Midbrain (tissue), 1 donor: ENCODE measurements at regions not wholly inside any gene's neighbourhood (a gene's known extent, or its start where the extent isn't known, plus 50 kb on each side); places are given as distances from the start of the nearest gene placed in this dataset.

ENCODE experiments used
- DNase-seq: peaks from one replicate; lab custom pipeline; 2025; lab: John Stamatoyannopoulos, UW

DNA sequence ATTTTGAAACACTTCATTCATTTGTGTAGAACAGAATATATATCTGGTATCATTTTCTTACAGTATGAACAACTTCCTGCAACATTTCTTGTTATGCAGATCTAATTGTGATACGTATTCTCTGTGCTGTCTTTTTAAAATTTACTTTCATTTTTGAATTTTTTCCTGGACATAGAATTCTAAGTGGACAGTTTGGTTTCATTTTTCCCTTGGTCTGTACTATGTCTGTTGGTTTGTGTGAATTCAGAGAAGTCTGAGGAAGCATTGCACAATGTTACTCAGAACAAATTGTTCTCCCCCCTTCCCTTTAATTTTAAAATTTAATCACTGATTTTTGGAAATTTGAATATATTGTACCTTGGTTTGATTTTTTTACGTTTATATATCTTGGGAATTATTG is 352.5 kb upstream of the PCDH20 start:
- DNase-seq, result no peak

DNA sequence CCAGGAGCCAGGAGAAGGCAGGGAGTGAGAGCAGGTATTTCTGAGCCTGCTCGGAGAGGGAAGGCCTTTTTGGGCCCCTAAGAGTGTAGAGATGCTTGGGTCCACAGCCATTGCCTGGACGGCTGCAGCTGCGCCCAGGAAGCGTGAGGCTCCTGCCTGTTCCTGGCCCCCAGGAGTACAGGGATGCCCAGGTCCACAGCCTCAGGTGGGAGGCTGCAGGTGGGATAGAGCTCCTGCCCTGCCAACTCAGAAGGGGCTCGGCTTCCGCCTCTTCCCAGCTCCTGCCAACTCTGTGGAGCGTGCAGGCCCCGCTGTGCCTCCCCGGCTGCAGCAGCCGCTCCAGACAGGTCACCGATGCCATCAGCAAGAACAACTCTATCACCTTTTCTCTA is 351.0 kb upstream of the PCDH20 start:
- no peak for DNase-seq

DNA sequence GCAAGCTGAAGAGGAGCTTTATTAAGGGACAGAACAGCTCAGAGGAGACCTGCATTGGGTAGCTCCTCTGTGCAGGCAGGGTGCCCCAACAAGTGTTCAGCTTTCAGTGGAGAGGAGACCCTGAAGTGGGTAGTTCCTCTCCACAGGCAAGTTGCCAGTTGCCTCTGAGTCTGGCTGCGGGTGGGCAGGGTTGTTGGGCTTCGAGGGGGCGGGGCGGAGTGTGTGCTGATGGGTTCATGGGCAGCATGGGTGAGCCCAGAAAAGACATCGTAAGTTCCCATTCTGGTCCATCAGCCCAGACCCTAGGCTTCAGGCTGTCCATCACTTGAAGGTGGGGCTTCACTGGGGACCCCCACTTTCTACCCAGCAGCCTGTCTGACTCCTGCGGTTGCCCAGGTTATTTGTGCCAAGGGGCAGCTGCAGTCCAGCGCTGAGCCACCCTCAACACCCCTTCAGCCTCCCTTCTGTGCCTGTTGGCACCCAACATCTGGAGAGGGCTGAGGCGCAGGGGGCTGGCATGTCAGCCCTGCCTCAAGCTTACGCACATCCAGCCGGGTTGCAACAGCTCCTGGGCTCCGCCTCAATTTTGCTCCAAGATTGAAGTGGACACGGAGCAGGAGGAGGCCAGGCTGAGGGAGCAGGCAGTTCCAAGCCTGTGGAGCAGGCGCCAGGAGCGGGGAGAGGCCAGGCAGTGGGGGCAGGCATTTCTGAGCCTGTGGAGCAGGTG is 350.5 kb upstream of the PCDH20 start:
- DNase-seq, result no peak

DNA sequence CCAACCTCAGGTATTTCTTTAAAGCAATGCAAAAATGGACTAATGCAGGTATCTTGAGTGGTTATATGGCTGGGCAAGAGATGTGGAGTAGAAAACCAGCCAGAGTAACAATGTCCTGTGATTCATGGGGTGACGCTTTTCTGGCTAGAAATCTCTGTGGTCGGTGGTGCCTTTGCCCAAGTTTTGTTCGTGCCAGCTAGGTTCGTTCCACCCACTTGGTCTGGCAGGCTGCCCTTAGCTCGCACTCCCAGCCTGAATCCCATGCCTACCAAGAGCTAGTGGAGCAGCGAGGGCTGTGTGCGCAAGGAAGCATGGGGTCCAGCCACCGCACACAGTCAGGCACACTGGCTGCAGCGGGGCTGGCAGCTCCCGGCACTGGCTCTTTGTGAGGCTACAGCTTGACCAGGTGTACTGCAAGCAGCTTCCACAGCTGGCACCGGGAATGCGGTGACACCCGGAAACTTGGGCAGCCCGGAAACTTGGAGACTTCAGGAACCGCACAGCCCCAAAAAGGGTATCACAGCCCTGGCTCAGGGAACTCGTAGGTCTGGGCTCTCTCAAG is 349.6 kb upstream of the PCDH20 start:
- DNase-seq, result no peak

DNA sequence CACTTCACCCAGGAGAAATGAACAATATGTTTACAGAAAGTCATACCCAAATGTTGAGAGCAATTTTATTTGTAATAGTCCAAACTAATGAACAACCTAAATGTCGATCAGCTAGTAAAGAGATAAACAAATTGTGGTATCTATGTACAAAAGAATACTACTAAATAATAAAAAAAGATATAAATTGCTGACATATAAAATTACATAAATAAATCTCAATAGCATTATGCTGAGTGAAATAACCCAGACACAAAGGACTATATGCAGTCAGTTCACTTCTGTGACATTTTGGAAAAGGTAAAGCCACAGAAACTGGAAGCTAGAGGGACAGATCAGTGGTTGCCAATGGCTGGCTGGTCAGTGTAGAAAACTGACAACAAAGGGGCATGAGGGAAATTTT is 346.0 kb upstream of the PCDH20 start:
- DNase-seq, result no peak

DNA sequence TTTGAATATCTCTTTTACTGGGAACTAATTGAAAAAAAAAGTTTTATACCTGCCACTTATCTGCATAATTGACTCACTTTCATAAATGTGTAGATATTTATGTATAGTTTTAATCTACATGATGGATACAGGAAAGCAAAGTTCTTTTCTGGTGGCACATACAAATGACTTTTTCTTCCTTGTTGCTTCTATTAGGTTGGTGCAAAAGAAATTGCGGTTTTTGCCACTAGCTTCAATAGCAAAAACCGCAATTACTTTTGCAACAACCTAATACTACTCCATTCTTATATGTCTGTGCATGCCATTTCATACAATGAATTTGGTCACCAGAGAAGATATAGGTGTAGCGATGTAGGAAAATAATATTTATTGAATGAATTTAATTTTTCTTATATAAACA is 344.5 kb upstream of the PCDH20 start:
- DNase-seq, result no peak

DNA sequence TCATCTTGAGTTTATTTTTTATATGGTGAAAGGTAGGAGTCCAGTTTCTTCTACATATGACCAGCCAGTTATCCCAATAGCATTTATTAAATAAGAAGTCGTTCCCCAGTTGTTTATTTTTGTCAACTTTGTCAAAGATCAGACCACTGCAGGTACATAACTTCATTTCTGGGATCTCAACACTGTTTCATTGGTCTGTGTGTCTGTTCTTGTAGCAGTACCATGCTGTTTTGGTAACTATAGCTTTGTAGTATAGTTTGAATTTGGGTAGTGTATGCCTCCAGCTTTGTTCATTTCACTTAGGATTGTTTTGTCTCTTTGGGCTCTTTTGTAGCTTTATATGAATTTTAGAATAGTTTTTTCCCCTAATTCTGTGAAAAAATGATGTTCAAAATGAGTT is 340.4 kb upstream of the PCDH20 start:
- no peak for DNase-seq

DNA sequence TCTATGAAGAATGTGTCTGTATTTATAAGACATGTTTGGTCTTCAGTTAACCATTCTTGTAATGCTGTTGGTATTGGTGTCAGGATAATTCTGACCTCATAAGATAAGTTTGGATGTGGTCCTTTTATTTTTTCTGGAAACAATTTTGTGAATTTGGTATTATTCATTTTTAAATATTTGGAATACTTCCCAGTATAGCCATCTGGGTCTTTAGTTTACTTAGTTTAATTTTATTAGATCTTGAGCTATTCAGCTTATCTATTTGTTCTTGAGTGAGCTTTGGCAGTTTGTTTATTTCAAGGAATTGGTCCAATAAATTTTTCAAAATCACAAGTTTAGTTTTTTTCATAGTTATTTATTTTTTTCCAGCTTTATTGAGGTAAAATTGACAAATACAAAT is 335.4 kb upstream of the PCDH20 start:
- DNase-seq, result no peak

DNA sequence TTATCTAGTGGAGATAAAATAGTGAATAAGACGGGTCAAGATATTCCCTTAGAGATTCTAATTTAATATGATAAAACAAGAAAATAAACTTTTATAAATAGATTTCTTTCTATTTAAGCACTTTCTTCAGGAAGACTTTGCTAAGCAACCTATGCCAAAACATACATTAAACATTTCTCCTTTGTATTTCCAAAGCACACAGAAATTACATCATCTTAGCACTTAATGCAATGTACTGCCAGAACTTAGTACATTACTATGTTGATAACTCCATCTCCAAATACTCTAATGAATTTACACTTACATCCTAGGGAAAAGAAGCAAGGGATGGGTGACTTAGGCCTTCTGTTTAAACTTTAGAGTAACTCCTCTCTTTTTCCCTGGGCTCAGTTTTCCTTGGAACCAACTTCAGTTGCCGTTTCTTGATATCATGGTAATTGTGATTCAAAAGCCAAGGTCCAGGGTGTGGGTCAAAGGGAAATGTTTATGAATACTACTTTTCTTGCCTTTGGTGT is 322.6 kb upstream of the PCDH20 start:
- no peak for DNase-seq

DNA sequence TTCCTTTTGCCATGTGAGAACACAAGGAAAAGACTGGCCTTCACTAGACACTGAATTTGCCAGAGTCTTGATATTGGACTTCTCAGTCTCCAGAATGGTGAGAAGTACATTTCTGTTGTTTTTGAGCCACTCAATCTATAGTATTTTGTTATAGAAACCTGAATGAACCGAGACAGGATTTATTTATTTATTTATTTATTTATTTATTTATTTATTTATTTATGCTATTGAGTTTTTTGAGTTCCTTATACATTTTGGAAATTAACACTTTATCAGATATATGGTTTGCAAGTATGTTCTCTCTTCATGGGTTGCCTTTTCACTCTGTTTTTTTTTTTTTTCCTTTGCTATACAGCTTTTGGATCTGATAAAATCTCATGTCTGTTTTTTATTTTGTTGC is 319.0 kb upstream of the PCDH20 start:
- no peak for DNase-seq

DNA sequence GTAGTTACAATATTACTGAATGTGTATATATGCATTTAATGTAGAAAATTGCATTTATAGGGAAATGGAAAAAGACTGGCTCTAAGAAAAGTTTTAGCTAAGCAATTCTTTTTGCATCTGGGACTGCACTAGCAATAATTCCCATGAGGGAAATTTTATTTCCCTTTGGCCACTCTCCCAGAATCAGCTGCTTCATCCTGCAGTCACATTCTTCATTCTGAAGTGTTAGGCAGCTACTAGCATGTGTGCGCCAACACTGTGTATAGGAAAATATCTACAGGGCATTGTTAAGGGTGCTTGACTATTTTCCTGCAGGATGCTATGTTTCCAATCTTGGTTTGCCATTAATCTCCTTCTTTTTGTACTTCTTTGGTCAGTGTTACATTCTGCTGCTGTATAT is 312.8 kb upstream of the PCDH20 start:
- DNase-seq, result no peak

DNA sequence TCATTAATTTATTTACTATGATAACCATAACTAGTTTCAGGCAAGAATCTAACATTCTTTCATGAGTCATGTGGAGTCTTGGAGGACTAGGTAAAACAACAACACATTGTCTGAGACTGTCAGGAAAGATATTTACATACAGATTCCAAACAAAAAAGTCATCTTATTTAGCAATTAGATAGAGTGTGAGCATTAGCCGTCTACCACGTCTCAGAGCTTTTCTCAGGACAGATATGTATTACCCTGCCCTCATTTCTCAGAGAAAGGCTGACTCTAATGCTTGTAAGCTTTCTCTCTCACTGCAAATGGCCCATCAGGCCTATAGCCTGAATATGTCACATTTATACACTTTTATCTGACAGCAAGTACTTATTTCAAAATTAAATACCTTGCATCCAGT is 312.1 kb upstream of the PCDH20 start:
- DNase-seq, result no peak

DNA sequence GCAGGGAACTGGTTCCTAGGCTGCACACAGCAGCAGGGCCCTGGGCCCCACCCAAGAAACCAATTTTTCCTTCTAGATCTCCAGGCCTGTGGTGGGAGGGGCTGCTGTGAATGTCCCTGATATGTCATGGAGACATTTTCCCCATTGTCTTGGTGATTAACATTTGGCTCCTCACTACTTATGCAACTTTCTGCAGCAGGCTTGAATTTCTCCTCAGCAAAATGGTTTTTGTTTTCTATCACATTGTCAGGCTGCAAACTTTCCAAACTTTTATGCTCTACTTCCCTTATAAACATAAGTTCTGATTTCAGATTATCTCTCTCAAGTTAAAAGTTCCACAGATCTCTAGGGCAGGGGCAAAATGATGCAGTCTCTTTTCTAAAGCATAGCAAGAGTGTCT is 310.2 kb upstream of the PCDH20 start:
- DNase-seq, result no peak

DNA sequence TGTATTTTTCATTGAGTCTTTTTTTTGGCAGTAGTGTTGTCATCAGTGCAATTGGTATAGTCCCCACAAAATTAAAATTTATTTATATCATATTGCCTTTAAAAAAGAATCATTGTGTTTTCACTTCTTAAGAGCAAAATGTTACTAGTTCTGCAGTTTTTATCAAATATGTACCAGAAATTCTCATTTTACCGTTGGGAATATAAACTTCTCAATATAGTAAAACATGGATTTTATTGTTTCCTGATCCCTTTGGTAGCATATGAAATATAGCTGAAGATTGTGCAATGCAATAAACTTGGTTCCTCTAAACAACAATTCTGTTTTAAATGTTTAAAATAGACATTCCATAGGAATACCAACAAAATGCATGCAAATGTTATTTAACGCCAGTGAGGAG is 306.5 kb upstream of the PCDH20 start:
- no peak for DNase-seq

DNA sequence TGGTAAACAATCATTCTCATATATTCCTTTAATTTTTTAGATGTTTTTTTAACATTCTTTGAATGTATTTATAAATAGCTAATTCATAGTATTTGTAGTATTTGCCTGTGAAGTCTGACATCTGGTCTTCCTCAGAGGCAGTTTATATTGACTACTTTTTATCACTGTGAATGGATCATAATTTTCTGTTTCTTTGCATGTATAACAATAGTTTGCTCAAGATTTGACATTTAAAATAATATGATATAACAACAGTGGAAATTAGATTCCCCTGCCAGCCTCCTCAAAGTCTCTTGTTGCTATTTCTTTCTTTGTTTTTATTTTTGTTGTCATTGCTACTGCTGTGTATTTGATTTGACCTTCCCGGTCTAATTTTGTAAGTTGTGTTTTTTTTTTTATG is 297.0 kb upstream of the PCDH20 start:
- no peak for DNase-seq

DNA sequence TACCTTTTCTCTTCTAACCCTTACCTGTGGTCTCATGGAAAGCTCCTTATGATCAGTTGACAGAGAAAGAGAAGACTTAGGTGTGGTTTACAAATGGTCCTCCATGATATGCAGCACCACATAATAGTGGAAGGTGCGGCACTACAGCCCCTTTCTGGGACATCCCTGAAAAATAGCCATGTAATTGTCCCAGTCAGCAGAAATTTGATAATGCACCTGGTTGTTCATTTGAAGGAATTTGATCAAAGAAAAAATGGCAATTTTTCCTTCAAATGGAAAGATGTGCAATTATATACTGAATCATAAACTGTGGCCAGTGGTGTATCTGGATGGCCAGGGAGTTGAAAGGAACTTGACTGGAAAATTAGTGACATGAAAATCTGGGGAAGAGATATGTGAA is 293.6 kb upstream of the PCDH20 start:
- no peak for DNase-seq

DNA sequence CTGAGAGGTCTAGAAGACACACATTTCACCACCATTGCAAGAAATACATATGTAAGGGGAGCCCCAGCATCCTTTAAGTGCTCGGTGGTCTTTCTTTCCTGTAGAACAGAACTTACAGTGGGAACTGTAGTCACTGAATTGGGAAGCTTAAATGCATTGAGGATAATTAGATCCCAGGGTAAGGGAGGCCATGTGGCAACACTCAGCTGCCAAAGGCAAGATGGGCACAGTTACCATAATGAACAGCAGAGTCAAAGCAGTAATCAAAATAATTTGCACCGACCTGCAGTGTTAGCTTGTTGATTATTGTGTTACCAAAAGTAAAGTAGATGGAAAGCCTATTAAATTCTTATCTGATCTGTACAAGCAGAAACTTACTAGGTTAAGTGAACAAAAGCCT is 291.2 kb upstream of the PCDH20 start:
- no peak for DNase-seq

DNA sequence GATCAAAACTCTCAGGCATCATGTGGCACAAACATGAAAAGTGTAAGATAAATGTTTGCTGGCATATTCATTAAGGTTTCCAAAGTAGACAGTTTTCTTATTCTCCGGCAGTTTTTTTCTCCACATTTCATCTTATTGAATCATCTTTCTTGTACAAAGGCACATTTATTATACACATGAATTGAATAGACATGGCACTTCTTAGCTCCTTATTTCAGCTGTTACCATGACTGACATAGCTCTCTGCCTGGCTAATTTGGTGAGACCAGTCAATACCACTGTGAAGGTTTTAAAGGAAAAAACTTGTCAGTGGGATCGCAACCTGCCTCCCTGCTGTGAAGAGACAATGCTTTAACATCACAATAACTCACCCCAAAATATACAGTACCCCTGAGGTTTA is 285.0 kb upstream of the PCDH20 start:
- DNase-seq, result no peak

DNA sequence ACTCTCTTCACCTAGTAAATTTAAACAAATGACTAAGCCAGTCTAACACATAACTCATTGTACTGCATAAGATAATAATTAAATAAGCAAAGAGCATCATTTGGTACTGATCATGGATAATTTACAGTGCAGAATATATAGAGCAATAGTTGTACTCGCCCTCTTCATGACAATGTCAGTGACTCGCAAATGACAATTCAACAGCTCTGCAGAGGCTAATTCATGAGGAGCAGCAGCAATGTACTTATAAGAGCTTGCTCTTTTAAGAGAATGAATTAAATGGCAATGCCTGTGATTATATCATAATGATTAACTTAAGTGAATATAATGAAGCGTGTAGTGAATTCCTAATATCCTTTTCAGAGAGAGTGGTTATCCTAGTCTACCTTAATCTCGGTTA is 284.5 kb upstream of the PCDH20 start:
- no peak for DNase-seq

DNA sequence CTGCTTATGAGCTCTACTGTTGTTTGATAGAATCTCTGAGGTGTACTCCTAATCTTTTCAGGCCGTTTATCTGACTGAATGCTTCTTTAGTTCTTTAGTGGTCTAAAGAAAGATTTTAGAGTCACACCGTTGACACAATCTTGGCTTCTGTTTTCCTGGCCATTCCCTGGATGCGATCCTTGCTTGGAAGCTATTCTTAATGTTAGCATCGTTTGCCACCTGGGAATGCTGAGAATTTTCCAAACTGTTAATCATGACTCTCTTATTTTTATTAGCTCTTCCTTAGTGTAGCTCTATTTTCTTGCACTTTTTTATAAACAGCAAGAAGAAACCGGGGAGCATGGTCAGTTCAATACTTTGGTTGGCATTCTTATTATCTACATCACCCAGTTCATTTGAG is 281.0 kb upstream of the PCDH20 start:
- no peak for DNase-seq

DNA sequence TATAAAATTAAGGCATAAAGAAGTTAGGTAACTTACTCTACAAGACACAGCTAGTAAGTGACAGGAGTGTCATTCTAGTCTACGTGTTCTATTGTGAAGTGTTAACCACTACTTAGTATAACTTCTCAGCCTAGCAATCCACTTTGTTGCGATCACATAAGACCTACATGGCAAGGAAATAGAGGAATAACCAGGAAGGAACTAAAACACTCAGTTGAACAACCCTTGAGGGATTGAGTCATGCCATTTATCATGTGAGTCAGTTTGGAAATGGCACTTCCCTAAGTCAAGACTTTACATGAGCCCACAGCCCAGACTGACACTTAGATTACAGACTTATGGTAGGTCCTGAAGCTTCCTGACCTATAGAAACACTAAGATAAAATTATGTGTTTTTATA is 279.5 kb upstream of the PCDH20 start:
- no peak for DNase-seq

DNA sequence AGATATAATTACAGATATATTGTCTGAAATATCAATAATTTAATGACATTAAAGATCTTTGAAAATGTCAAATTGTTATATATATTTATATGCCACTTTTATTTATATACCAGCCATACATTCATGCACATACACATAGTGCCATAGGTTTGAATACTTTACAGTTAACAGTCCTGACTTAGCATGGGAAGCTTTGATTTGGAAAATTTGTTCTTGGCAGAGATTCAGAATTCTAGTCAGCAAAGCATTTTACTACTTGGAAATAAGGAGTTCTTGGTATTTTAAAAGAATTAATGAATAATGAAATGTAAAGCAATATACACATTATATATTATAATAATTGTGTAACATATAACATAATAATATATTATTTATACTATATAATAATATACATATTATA is 277.0 kb upstream of the PCDH20 start:
- no peak for DNase-seq

DNA sequence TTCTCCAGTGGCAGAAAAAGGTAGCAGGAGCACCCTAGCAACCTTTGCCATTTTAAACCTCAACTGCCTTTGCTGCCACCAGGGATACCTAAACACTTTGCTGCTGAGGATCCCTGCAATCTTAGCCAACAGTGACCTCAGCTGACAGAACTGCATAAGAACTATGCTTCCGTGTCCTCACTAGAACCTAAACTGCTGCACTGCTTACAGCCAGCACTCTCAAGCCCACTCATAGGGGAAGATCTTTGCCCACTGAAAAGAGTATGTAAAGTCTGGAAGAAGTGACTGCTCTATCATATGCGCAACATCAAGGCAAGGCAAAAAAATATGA is 270.0 kb upstream of the PCDH20 start:
- peak; percentile 17 for DNase-seq

DNA sequence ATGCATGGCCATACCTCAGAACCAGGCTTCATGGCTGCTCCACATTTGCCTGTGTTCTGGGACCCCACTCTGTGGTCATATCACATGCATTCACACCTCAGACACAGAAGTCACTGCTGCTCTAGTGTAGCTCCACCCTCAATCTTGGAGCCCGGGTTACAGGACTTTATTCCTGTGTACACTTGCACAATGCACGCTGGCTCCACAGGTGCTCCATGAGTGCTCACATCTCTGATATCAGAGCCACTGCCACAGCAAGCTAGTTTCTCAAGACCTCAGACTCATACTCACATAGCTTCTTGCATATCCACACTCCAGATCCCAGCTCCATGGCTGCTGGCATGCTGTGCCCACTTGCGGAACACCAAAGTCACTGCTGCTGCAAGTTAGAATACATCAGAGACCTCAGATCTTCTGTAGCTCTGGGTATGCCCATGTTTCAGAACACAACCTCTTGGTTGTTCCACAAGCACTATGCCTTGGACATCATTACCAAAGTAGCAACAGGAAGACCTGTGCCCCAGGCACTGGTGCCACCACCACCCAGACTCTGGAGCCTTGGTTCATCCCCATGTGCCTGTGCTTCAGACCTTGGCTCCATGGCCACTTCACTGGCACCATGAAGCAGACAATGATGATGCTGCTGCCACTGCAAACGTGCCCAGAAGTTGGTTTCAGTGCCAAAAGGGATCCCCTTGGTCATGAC is 269.5 kb upstream of the PCDH20 start:
- no peak for DNase-seq
